Endothelial cell of umbilical vein (primary cell): ENCODE measurements at regions not wholly inside any gene's neighbourhood (a gene's known extent, or its start where the extent isn't known, plus 50 kb on each side); places are given as distances from the start of the nearest gene placed in this dataset.

ENCODE experiments used
- EZH2 ChIP-seq: IDR thresholded peaks from 2 replicates; pipeline ENCODE4 v1.6.1; 2012; ENCODE audit warnings: borderline replicate concordance, low read depth, mild to moderate bottlenecking, moderate library complexity, low read length, inconsistent platforms; ENCODE audit not compliant: severe bottlenecking
- FOS ChIP-seq: IDR thresholded peaks from 2 replicates; pipeline ENCODE4 v1.6.1; 2011; ENCODE audit warnings: mild to moderate bottlenecking, low read length, moderate library complexity, borderline replicate concordance; ENCODE audit not compliant: insufficient read depth
- MYC ChIP-seq: IDR thresholded peaks from one replicate; pipeline ENCODE4 v1.6.1; 2011; ENCODE audit warnings: mild to moderate bottlenecking, low read depth, low read length
- POLR2A ChIP-seq: IDR thresholded peaks from 2 replicates; pipeline ENCODE4 v1.6.1; 2012; ENCODE audit warnings: low read depth, mild to moderate bottlenecking, control low read depth, low read length
- POLR2AphosphoS5 ChIP-seq: IDR thresholded peaks from 2 replicates; pipeline ENCODE4 v1.6.1; 2012; ENCODE audit warnings: low read depth, mild to moderate bottlenecking, control low read depth, low read length, moderate library complexity; ENCODE audit not compliant: insufficient read depth
- TF ChIP-seq, protein P1 (sequence below), 2 donors: IDR thresholded peaks; 1 replicate in 1 of 2; 2 replicates in 1 of 2; pipeline ENCODE4 v1.5.1; 2011; ENCODE audit warnings: low read length in 2 of 2, mild to moderate bottlenecking in 2 of 2, moderate library complexity in 2 of 2, control low read depth in 1 of 2, inconsistent platforms in 1 of 2, low read depth in 1 of 2; ENCODE audit not compliant: insufficient read depth in 1 of 2; ENCODE audit errors: extremely low read depth in 1 of 2

DNA sequence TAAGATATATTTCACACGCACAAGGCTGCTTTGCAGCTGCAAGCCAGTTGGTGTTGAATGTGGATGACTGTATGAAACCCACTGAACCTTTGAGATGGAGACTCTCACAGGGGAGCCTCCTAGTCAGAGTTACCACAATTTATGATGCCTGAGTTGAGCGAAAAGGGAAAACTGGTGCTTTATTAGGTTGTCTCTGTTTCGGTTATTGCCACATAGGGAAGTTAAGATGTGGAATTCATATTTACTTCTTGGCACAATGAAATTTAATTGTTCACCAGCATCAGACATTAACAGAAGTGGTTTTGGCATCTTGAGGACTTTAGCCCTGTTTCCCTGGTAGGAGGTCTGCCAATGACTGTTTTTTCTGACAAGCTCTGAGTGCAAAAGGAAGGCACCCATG lies 358.2 kb downstream of the SQOR start:
- TF ChIP-seq EZH2 (no peak), POLR2A (no peak), FOS (no peak), MYC (no peak), POLR2AphosphoS5 (no peak)
- TF ChIP-seq, protein P1, sequence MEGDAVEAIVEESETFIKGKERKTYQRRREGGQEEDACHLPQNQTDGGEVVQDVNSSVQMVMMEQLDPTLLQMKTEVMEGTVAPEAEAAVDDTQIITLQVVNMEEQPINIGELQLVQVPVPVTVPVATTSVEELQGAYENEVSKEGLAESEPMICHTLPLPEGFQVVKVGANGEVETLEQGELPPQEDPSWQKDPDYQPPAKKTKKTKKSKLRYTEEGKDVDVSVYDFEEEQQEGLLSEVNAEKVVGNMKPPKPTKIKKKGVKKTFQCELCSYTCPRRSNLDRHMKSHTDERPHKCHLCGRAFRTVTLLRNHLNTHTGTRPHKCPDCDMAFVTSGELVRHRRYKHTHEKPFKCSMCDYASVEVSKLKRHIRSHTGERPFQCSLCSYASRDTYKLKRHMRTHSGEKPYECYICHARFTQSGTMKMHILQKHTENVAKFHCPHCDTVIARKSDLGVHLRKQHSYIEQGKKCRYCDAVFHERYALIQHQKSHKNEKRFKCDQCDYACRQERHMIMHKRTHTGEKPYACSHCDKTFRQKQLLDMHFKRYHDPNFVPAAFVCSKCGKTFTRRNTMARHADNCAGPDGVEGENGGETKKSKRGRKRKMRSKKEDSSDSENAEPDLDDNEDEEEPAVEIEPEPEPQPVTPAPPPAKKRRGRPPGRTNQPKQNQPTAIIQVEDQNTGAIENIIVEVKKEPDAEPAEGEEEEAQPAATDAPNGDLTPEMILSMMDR (IDR thresholded peaks at IDR 0.05; ENCODE audit: extremely low read depth in 1 of 2, insufficient read depth in 1 of 2, low read depth in 1 of 2, low read length in 2 of 2), result no peak
